ENCODE measurements at regions not wholly inside any gene's neighbourhood (a gene's known extent, or its start where the extent isn't known, plus 50 kb on each side); places are given as distances from the start of the nearest gene placed in this dataset.
A peak's percentile ranks its signal among the peaks of the same experiment; 100 is the strongest.

- no peaks in the 10 kb centered on the region for H3K9me3 ChIP-seq
- no peak overlapping the region for H3K27ac ChIP-seq
- no peaks in the 10 kb centered on the region for H3K27me3 ChIP-seq
- H3K4me3 ChIP-seq, result no peak overlapping the region
- no peaks in the 10 kb centered on the region for H3K4me1 ChIP-seq
- intact Hi-C loops (cut with DNase I; ENCODE audit: low total_unique reads), result no loop called here
- DNase-seq, result no peak
- no peaks in the 10 kb centered on the region for H3K36me3 ChIP-seq
- TF ChIP-seq POLR2A (IDR thresholded peaks at IDR 0.05) (no peak), CTCF (IDR thresholded peaks at IDR 0.05) (no peak)
Observed at GRCh38 chr7:80063834-80064233, 70.8 kb upstream of the GNAI1 start.

DNA sequence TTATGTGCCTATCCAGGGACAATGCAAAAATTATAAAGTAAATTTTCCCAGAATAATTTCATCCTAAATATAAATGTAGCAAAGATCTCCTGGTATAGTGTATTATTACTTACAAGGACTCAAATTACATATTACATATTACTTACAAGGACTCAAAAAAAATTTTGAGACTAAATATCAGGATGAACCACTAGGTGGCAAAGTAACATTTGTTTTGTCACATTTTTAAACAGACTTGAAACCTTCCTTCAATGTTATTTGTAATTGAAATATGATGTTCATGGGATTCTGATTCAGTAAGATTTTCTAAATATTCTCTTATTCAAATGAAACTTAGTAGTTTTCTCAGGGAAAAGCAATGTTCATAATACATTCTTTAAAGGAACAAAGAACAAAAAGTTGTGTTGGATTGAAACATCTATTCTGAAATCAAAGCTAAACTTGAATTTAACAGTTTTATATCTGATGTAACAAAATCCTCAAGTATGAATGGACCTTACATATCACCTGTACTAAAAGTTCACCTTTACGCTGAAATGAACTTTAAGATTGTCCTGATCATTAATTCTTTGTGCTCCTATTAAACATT is 74.3 kb upstream of the GNAI1 start:
- no peaks in the 10 kb centered on the region for H3K9me3 ChIP-seq
- intact Hi-C loops (cut with DNase I; ENCODE audit: low total_unique reads), result no loop called here
- no peak overlapping the region for H3K4me3 ChIP-seq
- H3K27ac ChIP-seq, result no peak overlapping the region
- TF ChIP-seq POLR2A (IDR thresholded peaks at IDR 0.05) (no peak), CTCF (IDR thresholded peaks at IDR 0.05) (peak in 3 of 4 experiments; percentile 31 to 47 (median 47))
- H3K36me3 ChIP-seq, result no peaks in the 10 kb centered on the region
- DNase-seq, result no peak
- H3K27me3 ChIP-seq, result peaks cover 0 to 1% of the 10 kb centered on the region in 2 donors
- H3K4me1 ChIP-seq, result no peaks in the 10 kb centered on the region

- TF ChIP-seq CTCF (IDR thresholded peaks at IDR 0.05), result no peak
- TF ChIP-seq POLR2A (IDR thresholded peaks at IDR 0.05), result no peak
- peaks cover 0 to 6% of the 10 kb centered on the region in 2 donors for H3K27me3 ChIP-seq
Observed at GRCh38 chr7:80057488-80057887, 77.1 kb upstream of the GNAI1 start.

DNA sequence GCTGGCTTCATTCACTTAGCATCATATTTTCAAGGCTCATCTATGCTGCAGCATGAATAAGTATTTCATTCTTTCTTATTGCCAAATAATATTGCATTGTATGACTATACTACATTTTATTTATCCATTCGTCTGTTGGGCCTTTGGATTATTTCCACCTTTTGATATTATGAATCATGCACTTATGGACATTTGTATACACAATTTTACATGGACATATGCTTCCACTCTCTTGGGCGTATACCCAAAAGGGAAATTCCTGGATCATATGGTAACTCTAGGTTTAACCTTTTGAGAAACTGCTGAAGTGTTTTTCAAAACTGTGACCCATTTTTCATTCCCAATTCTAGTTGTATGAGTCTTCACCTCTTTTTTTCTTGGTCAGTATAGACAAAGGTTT is 80.3 kb upstream of the GNAI1 start:
- H3K9me3 ChIP-seq, result no peaks in the 10 kb centered on the region
- no peak overlapping the region for H3K27ac ChIP-seq
- H3K4me3 ChIP-seq, result no peak overlapping the region
- TF ChIP-seq CTCF (IDR thresholded peaks at IDR 0.05) (no peak), POLR2A (IDR thresholded peaks at IDR 0.05) (no peak)
- intact Hi-C loops (cut with DNase I; ENCODE audit: low total_unique reads), result no loop called here
- H3K27me3 ChIP-seq, result peaks cover 0 to 6% of the 10 kb centered on the region in 2 donors
- DNase-seq, result no peak
- no peaks in the 10 kb centered on the region for H3K36me3 ChIP-seq
- H3K4me1 ChIP-seq, result no peaks in the 10 kb centered on the region

More at GRCh38 chr7:80057488-80057887, 77.1 kb upstream of the GNAI1 start:
- H3K4me1 ChIP-seq, result no peaks in the 10 kb centered on the region
- no peaks in the 10 kb centered on the region for H3K9me3 ChIP-seq
- no peak for DNase-seq
- no peaks in the 10 kb centered on the region for H3K36me3 ChIP-seq
- no peak overlapping the region for H3K27ac ChIP-seq
- intact Hi-C loops (cut with DNase I; ENCODE audit: low total_unique reads), result no loop called here
- no peak overlapping the region for H3K4me3 ChIP-seq

DNA sequence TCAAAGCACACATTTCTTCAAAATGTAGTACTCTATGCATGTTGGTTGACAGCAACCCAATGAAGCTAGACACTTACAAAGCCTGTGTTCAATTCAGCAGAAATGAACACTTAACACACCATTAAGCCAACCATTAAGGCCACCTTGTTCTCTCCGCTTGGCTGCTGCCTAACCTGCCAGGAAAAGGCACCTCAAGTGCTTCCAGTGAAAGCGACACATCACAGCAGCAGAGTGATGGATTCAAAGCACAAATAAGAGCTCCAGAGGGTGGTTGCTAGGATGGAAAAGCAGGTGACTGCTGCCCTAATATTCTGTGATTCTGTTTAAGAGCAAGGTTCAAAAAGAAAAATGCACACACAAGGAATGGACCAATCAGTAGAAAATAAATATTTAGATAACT is 81.5 kb upstream of the GNAI1 start:
- TF ChIP-seq POLR2A (IDR thresholded peaks at IDR 0.05), result no peak
- TF ChIP-seq CTCF (IDR thresholded peaks at IDR 0.05), result no peak
- H3K27me3 ChIP-seq, result peaks cover 0 to 6% of the 10 kb centered on the region in 2 donors
- no peaks in the 10 kb centered on the region for H3K36me3 ChIP-seq
- DNase-seq, result no peak
- intact Hi-C loops (cut with DNase I; ENCODE audit: low total_unique reads), result no loop called here
- no peak overlapping the region for H3K27ac ChIP-seq
- H3K4me3 ChIP-seq, result no peak overlapping the region
- H3K9me3 ChIP-seq, result no peaks in the 10 kb centered on the region
- H3K4me1 ChIP-seq, result no peaks in the 10 kb centered on the region

Measured in uterus (tissue), 3 donors.